Common myeloid progenitor, CD34-positive (primary cell): ENCODE measurements at regions not wholly inside any gene's neighbourhood (a gene's known extent, or its start where the extent isn't known, plus 50 kb on each side); places are given as distances from the start of the nearest gene placed in this dataset.

Experiments used
- CTCF ChIA-PET: fragments of 350-600 bp; sonication (Branson Sonifier 250); formaldehyde crosslinking; loops from one replicate; lab custom pipeline; 2021; ENCODE audit warnings: antibody characterized with exemption; lab: Charles Lee
- POLR2A ChIA-PET: fragments of 350-600 bp; sonication (Branson Sonifier 250); formaldehyde crosslinking; loops from one replicate; lab custom pipeline; 2021; ENCODE audit warnings: antibody characterized with exemption; lab: Charles Lee
- DNase-seq, 3 donors: peaks; one replicate each; pipeline versions ENCODE4 v3.0.0 to v3.0.0-alpha.2; 2013
- H3K27ac ChIP-seq, 2 experiments: 1 replicate in 1 of 2; 2 replicates in 1 of 2; pipeline ENCODE4 v1.7.0; 2013; ENCODE audit warnings: inconsistent platforms in 2 of 2, low read length in 2 of 2, mild to moderate bottlenecking in 2 of 2, low read depth in 1 of 2, moderate library complexity in 1 of 2; ENCODE audit not compliant: severe bottlenecking in 2 of 2, insufficient read depth in 1 of 2, poor library complexity in 1 of 2
- H3K27me3 ChIP-seq, 5 experiments: replicated peaks in 2 of 5; 1 replicate in 3 of 5; 2 replicates in 2 of 5; pipeline versions ENCODE4 v1.6.1 to v1.7.0; 2013; ENCODE audit warnings: low read length in 4 of 5, mild to moderate bottlenecking in 2 of 5, moderate library complexity in 2 of 5, inconsistent platforms in 1 of 5; ENCODE audit not compliant: insufficient read depth in 5 of 5, control insufficient read depth in 4 of 5
- H3K36me3 ChIP-seq, 4 experiments: 1 replicate in 2 of 4; 2 replicates in 2 of 4; pipeline versions ENCODE4 v1.6.1 to v1.7.0; 2013; ENCODE audit warnings: low read length in 3 of 4, control low read depth in 1 of 4, mild to moderate bottlenecking in 1 of 4; ENCODE audit not compliant: control insufficient read depth in 4 of 4, insufficient read depth in 4 of 4
- H3K4me1 ChIP-seq, 4 experiments: 1 replicate in 3 of 4; 2 replicates in 1 of 4; pipeline versions ENCODE4 v1.6.1 to v1.7.1; 2013; ENCODE audit warnings: low read length in 3 of 4, mild to moderate bottlenecking in 3 of 4, control low read depth in 1 of 4, inconsistent platforms in 1 of 4, moderate library complexity in 1 of 4; ENCODE audit not compliant: control insufficient read depth in 4 of 4, insufficient read depth in 4 of 4; ENCODE audit errors: control extremely low read depth in 1 of 4
- H3K4me3 ChIP-seq, 7 experiments: 1 replicate in 4 of 7; 2 replicates in 3 of 7; pipeline versions ENCODE4 v1.5.1 to v1.7.0; 2013; ENCODE audit warnings: mild to moderate bottlenecking in 7 of 7, low read length in 6 of 7, moderate library complexity in 6 of 7, inconsistent platforms in 2 of 7, low read depth in 2 of 7, control low read depth in 1 of 7; ENCODE audit not compliant: insufficient read depth in 4 of 7, control insufficient read depth in 1 of 7; ENCODE audit errors: extremely low read depth in 1 of 7
- H3K9me3 ChIP-seq, 5 experiments: 1 replicate in 4 of 5; 2 replicates in 1 of 5; pipeline versions ENCODE4 v1.6.1 to v1.7.1; 2013; ENCODE audit warnings: low read length in 4 of 5, mild to moderate bottlenecking in 2 of 5, inconsistent platforms in 1 of 5, low read depth in 1 of 5, moderate library complexity in 1 of 5; ENCODE audit not compliant: control insufficient read depth in 4 of 5, insufficient read depth in 2 of 5; ENCODE audit errors: control extremely low read depth in 1 of 5
- WGBS: methylation state at CpG from one replicate; pipeline ENCODE4 v1.1.5; 2013; ENCODE audit not compliant: insufficient coverage; 5-methylcytosine and 5-hydroxymethylcytosine counted together

GRCh38 chr22:20642668-20643179, 131.2 kb upstream of the SERPIND1 start:
- POLR2A ChIA-PET: no interaction called here
- DNase-seq: no peak

GRCh38 chr22:20644071-20644642, 129.8 kb upstream of the SERPIND1 start:
- no peak for DNase-seq
- Histone ChIP-seq H3K4me3 (no peak overlapping the region), H3K4me1 (no peaks in the 10 kb centered on the region), H3K27me3 (peaks cover 0 to 6% (median 0%) of the 10 kb centered on the region in 5 experiments), H3K36me3 (no peaks in the 10 kb centered on the region), H3K9me3 (no peaks in the 10 kb centered on the region), H3K27ac (no peak overlapping the region)
- ChIA-PET CTCF (interaction anchor here (0.9 to 1.0 kb wide), 2 partner anchors 9 to 39 kb away, joined by 3 to 4 read pairs; no protein-coding TSS in a partner anchor), POLR2A (no interaction called here)
- 100% methylated on average over 2 of the region's 3 CpGs for WGBS

More at GRCh38 chr22:20642668-20643179, 131.2 kb upstream of the SERPIND1 start:
- Histone ChIP-seq H3K4me3 (no peak overlapping the region), H3K9me3 (no peaks in the 10 kb centered on the region), H3K27me3 (peaks cover 0 to 3% (median 0%) of the 10 kb centered on the region in 5 experiments), H3K4me1 (no peaks in the 10 kb centered on the region), H3K27ac (no peak overlapping the region), H3K36me3 (no peaks in the 10 kb centered on the region)
- WGBS: 100% methylated on average over 1 of the region's 3 CpGs
- CTCF ChIA-PET: interaction anchor here (1.0 kb wide), 1 partner anchor 37 kb away, joined by 4 read pairs; no protein-coding TSS in a partner anchor

- CTCF ChIA-PET: no interaction called here
- 88% methylated on average over 2 of the region's 2 CpGs for whole genome bisulfite sequencing
- Histone ChIP-seq H3K4me3 (no peak overlapping the region), H3K9me3 (no peaks in the 10 kb centered on the region), H3K27ac (no peak overlapping the region), H3K4me1 (no peaks in the 10 kb centered on the region), H3K36me3 (no peaks in the 10 kb centered on the region), H3K27me3 (peaks cover 0 to 6% (median 0%) of the 10 kb centered on the region in 5 experiments)
- POLR2A ChIA-PET: no interaction called here
- no peak for DNase-seq
These were observed 128.0 kb upstream of the SERPIND1 start for GRCh38 chr22:20645954-20646353.

- Histone ChIP-seq H3K4me3 (no peak overlapping the region), H3K36me3 (no peaks in the 10 kb centered on the region), H3K27ac (no peak overlapping the region), H3K9me3 (no peaks in the 10 kb centered on the region), H3K4me1 (no peaks in the 10 kb centered on the region), H3K27me3 (peaks cover 0 to 6% (median 0%) of the 10 kb centered on the region in 5 experiments)
- no peak for DNase-seq
- 93% methylated on average over 4 of the region's 4 CpGs for WGBS
- ChIA-PET CTCF (no interaction called here), POLR2A (no interaction called here)
These were observed 127.5 kb upstream of the SERPIND1 start for GRCh38 chr22:20646415-20646814.

GRCh38 chr22:20646906-20647305, 127.0 kb upstream of the SERPIND1 start:
- 82% methylated on average over 2 of the region's 3 CpGs for WGBS

GRCh38 chr22:20647586-20648305, 126.2 kb upstream of the SERPIND1 start:
- 98% methylated on average over 4 of the region's 4 CpGs for WGBS
- ChIA-PET POLR2A (no interaction called here), CTCF (no interaction called here)
- Histone ChIP-seq H3K4me1 (no peaks in the 10 kb centered on the region), H3K9me3 (no peaks in the 10 kb centered on the region), H3K4me3 (no peak overlapping the region), H3K27me3 (peaks cover 0 to 6% (median 0%) of the 10 kb centered on the region in 5 experiments), H3K27ac (no peak overlapping the region), H3K36me3 (no peaks in the 10 kb centered on the region)
- no peak for DNase-seq

More at GRCh38 chr22:20646906-20647305, 127.0 kb upstream of the SERPIND1 start:
- H3K36me3 ChIP-seq: no peaks in the 10 kb centered on the region
- H3K4me3 ChIP-seq: no peak overlapping the region
- DNase-seq: no peak
- CTCF ChIA-PET: no interaction called here
- H3K27me3 ChIP-seq: peaks cover 0 to 6% (median 0%) of the 10 kb centered on the region in 5 experiments
- POLR2A ChIA-PET: no interaction called here
- H3K27ac ChIP-seq: no peak overlapping the region
- no peaks in the 10 kb centered on the region for H3K9me3 ChIP-seq
- no peaks in the 10 kb centered on the region for H3K4me1 ChIP-seq

- POLR2A ChIA-PET: no interaction called here
- peaks cover 0 to 6% (median 0%) of the 10 kb centered on the region in 5 experiments for H3K27me3 ChIP-seq
- CTCF ChIA-PET: no interaction called here
- no peak overlapping the region for H3K4me3 ChIP-seq
- no peaks in the 10 kb centered on the region for H3K4me1 ChIP-seq
- H3K9me3 ChIP-seq: no peaks in the 10 kb centered on the region
- DNase-seq: no peak
- H3K36me3 ChIP-seq: no peaks in the 10 kb centered on the region
- 100% methylated on average over 2 of the region's 2 CpGs for WGBS
- no peak overlapping the region for H3K27ac ChIP-seq
These were observed 125.5 kb upstream of the SERPIND1 start for GRCh38 chr22:20648306-20648903.
